Activated T-cell treated with anti-CD3 and anti-CD28 coated beads, Interleukin-2, amount 50 U/mL, for 24 hours (primary cell): ENCODE measurements at regions not wholly inside any gene's neighbourhood (a gene's known extent, or its start where the extent isn't known, plus 50 kb on each side); places are given as distances from the start of the nearest gene placed in this dataset.
"Not testable (repeated sequence)": the region's sequence is repeated elsewhere in the genome, so short reads cannot be mapped to it uniquely, and the experiment has no call there.

Experiments used
- DNase-seq: peaks from one replicate; pipeline ENCODE4 v3.0.0-alpha.2; 2020
- H3K27ac Mint-ChIP-seq: 2 replicates; pipeline ENCODE4 v1.8.0; 2020; ENCODE audit warnings: mild to moderate bottlenecking, mixed read lengths
- H3K27me3 Mint-ChIP-seq: 2 replicates; pipeline ENCODE4 v1.8.0; 2020; ENCODE audit warnings: mixed read lengths
- H3K36me3 Mint-ChIP-seq: 2 replicates; pipeline ENCODE4 v1.8.0; 2020; ENCODE audit warnings: low read depth, mixed read lengths
- H3K4me1 Mint-ChIP-seq: 2 replicates; pipeline ENCODE4 v1.8.0; 2020; ENCODE audit warnings: low read depth, mixed read lengths
- H3K4me3 Mint-ChIP-seq: 2 replicates; pipeline ENCODE4 v1.8.0; 2020; ENCODE audit warnings: mild to moderate bottlenecking, moderate library complexity, mixed read lengths
- H3K9me3 Mint-ChIP-seq: 2 replicates; pipeline ENCODE4 v1.8.0; 2020; ENCODE audit warnings: mixed read lengths

- peaks cover 34% of the 10 kb centered on the region for H3K4me1 Mint-ChIP-seq
- H3K36me3 Mint-ChIP-seq, result no peaks in the 10 kb centered on the region
- H3K9me3 Mint-ChIP-seq, result no peaks in the 10 kb centered on the region
- H3K27me3 Mint-ChIP-seq, result peaks cover 50% of the 10 kb centered on the region
- peak; percentile 35 for DNase-seq
- no peak overlapping the region for H3K4me3 Mint-ChIP-seq
- peak overlapping the region; percentile 70 for H3K27ac Mint-ChIP-seq
Measured at GRCh38 chr9:117825609-117826347, 121.6 kb downstream of the TLR4 start.

DNA sequence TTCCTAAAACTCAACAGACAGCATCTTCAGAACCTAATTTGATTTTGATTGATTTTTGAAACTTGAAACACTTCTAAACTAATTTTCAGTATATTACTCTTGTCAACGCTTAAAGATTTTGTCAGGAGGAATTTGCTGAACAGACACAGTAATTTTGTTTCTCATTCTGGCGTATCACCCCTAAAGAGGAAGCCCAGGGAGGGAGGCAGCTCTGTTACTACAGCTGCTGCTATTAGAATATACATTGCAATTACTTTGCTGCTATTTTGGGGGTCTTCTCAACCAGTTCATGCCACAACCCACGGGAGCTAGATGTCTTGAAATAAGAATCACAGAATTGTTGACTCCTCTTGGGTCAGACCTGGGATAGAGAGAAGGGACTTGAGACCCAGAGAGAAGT is 122.6 kb downstream of the TLR4 start:
- Mint-ChIP-seq H3K27ac (no peak overlapping the region), H3K9me3 (no peaks in the 10 kb centered on the region), H3K27me3 (peaks cover 44% of the 10 kb centered on the region), H3K4me1 (peaks cover 34% of the 10 kb centered on the region), H3K36me3 (no peaks in the 10 kb centered on the region), H3K4me3 (no peak overlapping the region)
- no peak for DNase-seq

DNA sequence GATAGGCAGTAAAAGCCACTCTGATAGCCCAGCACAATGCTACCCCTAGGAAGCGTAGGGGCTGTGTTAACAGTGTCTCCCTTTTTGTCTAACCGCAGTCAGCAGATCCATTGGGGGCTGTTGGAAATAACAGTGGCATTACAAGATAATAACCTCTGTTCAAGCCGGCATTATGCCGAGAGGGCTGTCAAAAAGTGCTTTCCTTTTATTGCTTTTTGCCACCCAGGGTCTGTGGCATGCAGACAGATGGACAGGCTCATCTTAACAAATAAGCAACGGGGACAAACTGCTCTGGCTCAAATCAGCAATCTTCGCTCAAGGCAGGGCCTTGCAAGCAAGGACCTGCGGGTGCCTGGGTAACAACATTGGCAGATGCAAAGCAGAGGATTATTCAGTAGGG is 123.3 kb downstream of the TLR4 start:
- no peaks in the 10 kb centered on the region for H3K9me3 Mint-ChIP-seq
- peaks cover 38% of the 10 kb centered on the region for H3K27me3 Mint-ChIP-seq
- H3K36me3 Mint-ChIP-seq, result no peaks in the 10 kb centered on the region
- peaks cover 34% of the 10 kb centered on the region for H3K4me1 Mint-ChIP-seq
- no peak overlapping the region for H3K4me3 Mint-ChIP-seq
- no peak for DNase-seq
- H3K27ac Mint-ChIP-seq, result no peak overlapping the region

DNA sequence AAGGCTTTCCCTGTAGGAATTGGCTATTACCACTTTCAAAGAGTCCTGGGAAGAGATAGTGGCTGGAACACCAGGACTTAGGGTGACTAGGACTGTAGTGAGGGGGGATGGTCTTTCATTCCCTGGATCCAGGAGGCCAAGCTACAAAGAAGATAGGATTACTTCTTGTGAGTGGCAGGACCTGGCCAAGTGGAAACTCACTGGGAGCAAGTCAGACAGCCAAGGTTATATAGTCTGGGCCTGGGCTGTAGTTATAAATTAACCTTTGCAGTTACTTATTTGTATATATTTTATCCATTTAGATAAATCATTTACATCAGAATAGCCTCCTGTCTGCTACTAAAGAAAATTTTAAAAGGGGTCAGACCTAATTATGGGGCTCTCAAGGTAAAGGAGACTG is 124.3 kb downstream of the TLR4 start:
- DNase-seq, result no peak
- H3K36me3 Mint-ChIP-seq, result no peaks in the 10 kb centered on the region
- H3K27ac Mint-ChIP-seq, result no peak overlapping the region
- no peak overlapping the region for H3K4me3 Mint-ChIP-seq
- peaks cover 33% of the 10 kb centered on the region for H3K27me3 Mint-ChIP-seq
- no peaks in the 10 kb centered on the region for H3K9me3 Mint-ChIP-seq
- peaks cover 34% of the 10 kb centered on the region for H3K4me1 Mint-ChIP-seq

GRCh38 chr9:117835798-117836197 is 131.6 kb downstream of the TLR4 start:
- Mint-ChIP-seq H3K27me3 (peaks cover 16% of the 10 kb centered on the region), H3K9me3 (peaks cover 3% of the 10 kb centered on the region), H3K36me3 (no peaks in the 10 kb centered on the region), H3K27ac (no peak overlapping the region), H3K4me3 (no peak overlapping the region), H3K4me1 (peaks cover 2% of the 10 kb centered on the region)
- DNase-seq, result no peak

GRCh38 chr9:117839862-117840261 is 135.7 kb downstream of the TLR4 start:
- DNase-seq, result no peak
- Mint-ChIP-seq H3K27ac (no peak overlapping the region), H3K9me3 (peaks cover 3% of the 10 kb centered on the region), H3K36me3 (no peaks in the 10 kb centered on the region), H3K27me3 (peaks cover 22% of the 10 kb centered on the region), H3K4me3 (no peak overlapping the region), H3K4me1 (peaks cover 2% of the 10 kb centered on the region)

DNA sequence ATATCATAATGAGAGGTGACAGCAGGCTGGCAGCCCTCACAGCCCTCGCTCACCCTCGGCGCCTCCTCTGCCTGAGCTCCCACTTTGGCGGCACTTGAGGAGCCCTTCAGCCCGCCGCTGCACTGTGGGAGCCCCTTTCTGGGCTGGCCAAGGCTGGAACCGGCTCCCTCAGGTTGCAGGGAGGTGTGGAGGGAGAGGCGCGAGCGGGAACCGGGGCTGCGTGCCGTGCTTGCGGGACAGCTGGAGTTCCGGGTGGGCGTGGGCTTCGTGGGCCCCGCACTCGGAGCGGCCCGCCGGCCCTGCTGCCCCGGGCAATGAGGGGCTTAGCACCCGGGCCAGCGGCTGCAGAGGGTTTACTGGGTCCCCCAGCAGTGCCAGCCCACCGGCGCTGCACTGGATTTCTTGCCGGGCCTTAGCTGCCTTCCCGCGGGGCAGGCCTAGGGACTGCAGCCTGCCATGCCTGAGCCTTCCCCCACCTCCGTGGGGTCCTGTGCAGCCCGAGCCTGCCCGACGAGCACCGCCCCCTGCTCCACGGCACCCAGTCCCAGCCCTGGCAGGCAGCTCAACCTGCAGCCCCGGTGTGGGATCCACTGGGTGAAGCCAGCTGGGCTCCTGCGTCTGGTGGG is 147.7 kb downstream of the TLR4 start:
- H3K27ac Mint-ChIP-seq, H3K4me1 Mint-ChIP-seq, H3K36me3 Mint-ChIP-seq, H3K4me3 Mint-ChIP-seq, DNase-seq, H3K9me3 Mint-ChIP-seq, H3K27me3 Mint-ChIP-seq: not testable (repeated sequence)

- Mint-ChIP-seq H3K4me3 (no peak overlapping the region), H3K9me3 (no peaks in the 10 kb centered on the region), H3K27me3 (no peaks in the 10 kb centered on the region), H3K36me3 (no peaks in the 10 kb centered on the region), H3K27ac (no peak overlapping the region), H3K4me1 (no peaks in the 10 kb centered on the region)
- DNase-seq, result no peak
Measured at GRCh38 chr9:117858561-117858960, 154.4 kb downstream of the TLR4 start.

DNA sequence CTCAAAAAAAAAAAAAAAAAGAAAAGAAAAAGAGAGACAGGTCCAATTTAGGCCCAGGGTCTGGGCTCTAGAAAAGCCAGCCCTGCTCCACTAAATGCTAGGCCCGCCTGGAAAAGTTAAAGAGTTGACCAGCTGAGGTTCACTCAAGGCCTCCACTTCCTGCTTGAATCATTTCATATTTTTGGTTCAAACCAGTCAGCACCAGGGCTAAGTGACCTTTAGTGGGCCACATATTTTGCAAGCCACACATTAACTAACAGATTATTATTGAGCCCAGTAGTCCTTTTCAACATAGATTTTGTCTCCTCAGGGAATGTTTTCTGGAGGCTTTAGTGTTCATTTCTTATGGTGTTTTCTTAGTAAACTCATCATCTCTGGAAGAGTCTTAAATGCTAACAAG is 156.6 kb downstream of the TLR4 start:
- Mint-ChIP-seq H3K27me3 (no peaks in the 10 kb centered on the region), H3K4me1 (no peaks in the 10 kb centered on the region), H3K27ac (no peak overlapping the region), H3K9me3 (no peaks in the 10 kb centered on the region), H3K36me3 (no peaks in the 10 kb centered on the region), H3K4me3 (no peak overlapping the region)
- no peak for DNase-seq

- no peaks in the 10 kb centered on the region for H3K4me1 Mint-ChIP-seq
- no peaks in the 10 kb centered on the region for H3K36me3 Mint-ChIP-seq
- H3K27me3 Mint-ChIP-seq, result no peaks in the 10 kb centered on the region
- H3K9me3 Mint-ChIP-seq, result no peaks in the 10 kb centered on the region
- H3K4me3 Mint-ChIP-seq, result no peak overlapping the region
- no peak for DNase-seq
- H3K27ac Mint-ChIP-seq, result no peak overlapping the region
Measured at GRCh38 chr9:117864385-117865057, 160.3 kb downstream of the TLR4 start.

DNA sequence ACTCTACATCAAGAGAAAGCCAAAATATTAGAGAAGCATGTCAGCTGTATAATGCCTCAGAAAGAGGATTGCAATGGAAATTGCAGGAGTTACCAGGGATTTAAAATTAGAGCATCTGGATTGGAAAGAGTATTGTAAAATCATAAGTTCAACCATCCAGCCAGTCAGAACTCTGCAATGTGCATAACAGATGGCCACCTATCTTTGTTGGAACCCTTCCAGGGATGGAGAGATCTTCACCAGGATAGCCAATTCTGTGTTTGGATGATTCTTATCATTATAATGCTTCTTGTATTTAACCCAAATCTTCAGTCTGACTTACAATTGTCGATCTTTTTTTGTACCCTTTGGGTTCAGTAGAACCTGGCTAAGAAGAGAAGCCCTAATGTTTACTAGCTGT is 164.4 kb downstream of the TLR4 start:
- H3K4me1 Mint-ChIP-seq, result no peaks in the 10 kb centered on the region

DNA sequence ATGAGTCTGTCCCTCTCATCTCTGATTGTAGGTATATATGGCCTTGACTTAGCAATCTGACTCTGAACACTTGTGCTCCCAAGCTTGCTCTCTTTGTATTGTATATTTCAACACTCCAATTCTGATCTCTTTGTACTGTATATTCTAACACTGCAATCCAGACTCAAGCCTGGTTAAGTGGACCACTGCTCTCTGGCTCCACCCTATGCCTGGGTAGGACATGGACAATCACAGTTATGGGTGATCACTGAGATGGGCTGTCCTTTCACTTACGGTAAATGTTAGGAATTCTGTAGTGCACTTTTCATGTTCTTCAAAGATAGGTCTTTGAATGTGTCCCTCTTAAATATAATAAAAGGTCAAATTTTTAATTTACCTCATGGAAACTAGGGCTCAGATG is 165.1 kb downstream of the TLR4 start:
- Mint-ChIP-seq H3K4me1 (no peaks in the 10 kb centered on the region), H3K27me3 (peaks cover 5% of the 10 kb centered on the region), H3K36me3 (no peaks in the 10 kb centered on the region), H3K9me3 (no peaks in the 10 kb centered on the region), H3K27ac (no peak overlapping the region), H3K4me3 (no peak overlapping the region)
- no peak for DNase-seq

More for the DNA sequence above, 164.4 kb downstream of the TLR4 start:
- Mint-ChIP-seq H3K27me3 (peaks cover 4% of the 10 kb centered on the region), H3K27ac (no peak overlapping the region), H3K36me3 (no peaks in the 10 kb centered on the region), H3K9me3 (no peaks in the 10 kb centered on the region), H3K4me3 (no peak overlapping the region)
- no peak for DNase-seq

GRCh38 chr9:117869712-117870111 is 165.5 kb downstream of the TLR4 start:
- Mint-ChIP-seq H3K27ac (no peak overlapping the region), H3K36me3 (no peaks in the 10 kb centered on the region)

GRCh38 chr9:117873664-117874063 is 169.5 kb downstream of the TLR4 start:
- H3K27me3 Mint-ChIP-seq, result peaks cover 9% of the 10 kb centered on the region
- H3K27ac Mint-ChIP-seq, result no peak overlapping the region
- no peak for DNase-seq
- H3K4me3 Mint-ChIP-seq, result no peak overlapping the region
- H3K4me1 Mint-ChIP-seq, result no peaks in the 10 kb centered on the region
- H3K36me3 Mint-ChIP-seq, result no peaks in the 10 kb centered on the region
- H3K9me3 Mint-ChIP-seq, result no peaks in the 10 kb centered on the region

More at GRCh38 chr9:117869712-117870111, 165.5 kb downstream of the TLR4 start:
- no peak for DNase-seq
- H3K9me3 Mint-ChIP-seq, result no peaks in the 10 kb centered on the region
- H3K4me1 Mint-ChIP-seq, result no peaks in the 10 kb centered on the region
- peaks cover 5% of the 10 kb centered on the region for H3K27me3 Mint-ChIP-seq
- H3K4me3 Mint-ChIP-seq, result no peak overlapping the region

DNA sequence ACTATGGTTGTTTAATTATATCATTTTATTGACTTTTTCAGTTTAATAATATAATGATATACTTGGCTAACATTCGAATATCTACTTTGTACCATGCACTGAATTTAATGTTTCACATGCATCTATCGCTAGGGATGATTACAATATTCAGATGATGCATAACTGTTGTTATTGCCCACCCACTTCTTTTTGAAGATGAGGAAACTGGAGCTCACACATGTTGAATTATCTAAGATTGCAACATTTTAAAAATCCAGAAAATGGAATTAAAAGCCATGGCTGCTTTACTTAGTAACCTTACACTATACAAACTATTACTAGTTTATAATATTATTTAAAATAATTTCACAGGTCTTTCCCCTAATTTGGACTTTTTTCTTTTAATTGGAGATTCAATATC is 171.7 kb downstream of the TLR4 start:
- no peaks in the 10 kb centered on the region for H3K4me1 Mint-ChIP-seq
- H3K9me3 Mint-ChIP-seq, result no peaks in the 10 kb centered on the region
- DNase-seq, result no peak
- no peak overlapping the region for H3K27ac Mint-ChIP-seq
- H3K4me3 Mint-ChIP-seq, result no peak overlapping the region
- H3K27me3 Mint-ChIP-seq, result peaks cover 9% of the 10 kb centered on the region
- no peaks in the 10 kb centered on the region for H3K36me3 Mint-ChIP-seq
